ENCODE measurements at regions not wholly inside any gene's neighbourhood (a gene's known extent, or its start where the extent isn't known, plus 50 kb on each side); places are given as distances from the start of the nearest gene placed in this dataset.

DNA sequence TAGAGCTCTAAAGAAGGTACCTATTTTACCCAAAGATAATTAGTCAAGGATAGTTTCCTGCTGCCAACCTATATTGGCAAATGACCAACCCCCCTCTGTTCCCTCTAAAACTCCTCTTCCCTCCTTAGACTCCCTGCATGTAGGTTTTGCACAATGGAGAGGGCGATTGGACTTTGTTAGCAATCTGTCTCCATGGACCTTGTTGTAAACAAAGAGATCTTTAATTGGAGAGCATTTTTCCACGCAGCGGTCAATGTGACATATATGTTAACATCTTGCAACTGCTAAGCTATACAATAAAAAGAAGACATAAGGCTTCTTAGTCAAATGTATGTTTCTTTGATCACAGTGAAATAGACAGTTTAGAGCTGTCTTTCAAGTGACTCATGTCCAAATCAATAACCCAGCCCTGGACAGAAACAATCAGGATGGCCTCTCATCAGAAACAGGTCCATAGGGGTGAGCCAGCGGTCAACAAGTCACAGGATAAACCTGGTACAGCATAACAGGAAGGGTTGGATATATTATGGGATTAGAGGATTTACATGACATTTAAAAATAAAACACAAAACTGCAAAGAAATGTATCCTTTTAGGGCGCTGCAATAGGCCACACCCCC is 69.7 kb upstream of the UBL3 start:
- no peak for TF ChIP-seq CTCF (IDR thresholded peaks at IDR 0.05)
- no peak for TF ChIP-seq POLR2A (IDR thresholded peaks at IDR 0.05)

Data from transverse colon (tissue), 3 donors.